GM18907 (cell line): ENCODE measurements at regions not wholly inside any gene's neighbourhood (a gene's known extent, or its start where the extent isn't known, plus 50 kb on each side); places are given as distances from the start of the nearest gene placed in this dataset.
"Not testable (repeated sequence)": the region's sequence is repeated elsewhere in the genome, so short reads cannot be mapped to it uniquely, and the experiment has no call there.

Source experiments
- ATAC-seq: cut with Tn5 transposase; IDR thresholded peaks from one replicate; pipeline ENCODE4 v1.9.1; 2021; ENCODE audit warnings: mild to moderate bottlenecking, moderate library complexity; ENCODE audit not compliant: unreplicated experiment

- ATAC-seq: no peak
These were observed 92.3 kb downstream of the BLID start for GRCh38 chr11:122023614-122024250.

DNA sequence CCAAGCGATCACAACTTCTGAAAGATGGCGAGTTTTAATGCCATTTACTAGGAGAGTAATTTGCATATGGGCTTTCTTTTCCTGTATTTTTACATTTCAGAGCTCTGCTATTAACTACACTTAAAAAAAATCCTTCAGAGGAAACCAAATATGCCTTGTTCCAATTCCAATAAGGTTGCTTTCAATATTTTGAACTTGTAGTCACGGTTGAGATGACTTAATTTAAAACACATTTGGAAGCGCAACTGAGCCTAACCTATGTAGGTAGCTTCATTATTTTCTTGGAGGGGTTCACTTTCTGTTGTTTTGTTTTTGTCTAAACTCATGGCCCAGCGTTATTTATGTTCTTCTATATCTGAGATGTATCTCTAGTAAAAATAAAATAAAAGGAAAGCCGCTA is 93.4 kb downstream of the BLID start:
- ATAC-seq: no peak

- no peak for ATAC-seq
These were observed 95.1 kb downstream of the BLID start for GRCh38 chr11:122020902-122021301.

DNA sequence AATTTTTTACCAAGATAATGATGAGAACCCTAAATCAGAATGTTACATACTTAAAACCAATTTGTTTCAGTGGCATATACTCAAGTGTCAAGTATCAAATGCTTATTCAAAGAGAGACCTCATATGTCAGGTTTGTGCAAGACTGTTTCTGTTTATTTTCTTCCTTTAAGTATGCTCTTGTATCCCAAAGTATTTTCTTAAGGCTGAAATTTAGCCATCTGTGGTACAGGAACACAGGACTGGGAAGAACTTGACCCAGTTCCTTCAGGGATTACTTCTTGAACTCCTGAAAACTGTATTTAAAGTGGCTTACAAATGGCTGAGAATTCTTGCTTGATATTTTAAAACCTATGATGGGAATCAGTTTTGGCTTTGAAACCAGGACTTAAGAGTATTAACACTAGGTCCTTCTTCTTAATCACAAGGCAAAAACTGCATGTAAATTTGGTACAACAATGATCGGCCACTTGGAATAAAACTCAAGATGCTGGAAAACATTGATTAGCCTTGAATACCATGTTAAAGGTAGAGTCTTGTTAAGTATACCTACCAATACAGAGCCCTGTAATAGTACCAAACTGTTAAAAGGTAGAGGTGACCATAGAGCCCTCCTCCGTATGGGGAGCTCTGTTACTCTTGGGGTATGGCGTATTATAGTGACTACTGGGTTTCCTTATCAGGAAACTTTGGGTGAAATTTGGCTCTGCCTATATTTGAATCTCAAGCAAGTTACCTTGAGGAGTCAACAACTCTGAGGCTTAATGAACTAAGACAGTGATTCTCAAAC is 95.9 kb downstream of the BLID start:
- no peak for ATAC-seq

DNA sequence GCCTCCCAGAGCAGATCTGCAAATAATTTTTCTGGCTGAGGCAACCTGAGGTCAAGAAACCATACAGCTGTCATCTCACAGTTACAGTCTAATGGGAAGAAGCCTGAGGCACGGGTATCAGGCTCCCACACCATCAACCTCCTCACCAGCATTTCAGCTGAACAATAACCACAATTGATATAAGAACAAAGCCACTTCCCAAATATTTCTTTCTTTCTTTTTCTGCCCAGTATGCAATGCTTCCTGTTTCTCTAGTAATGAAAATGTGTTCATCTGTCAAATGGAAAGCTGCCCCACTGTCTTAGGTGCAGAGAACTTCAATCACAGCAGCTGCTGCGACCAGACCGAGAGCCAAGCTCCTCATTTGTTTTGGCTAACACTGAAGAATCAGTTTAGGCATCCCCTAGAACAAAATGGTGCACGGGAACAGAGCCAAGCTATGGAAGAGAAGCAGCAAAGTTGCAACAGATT is 108.4 kb downstream of the BLID start:
- ATAC-seq: no peak

DNA sequence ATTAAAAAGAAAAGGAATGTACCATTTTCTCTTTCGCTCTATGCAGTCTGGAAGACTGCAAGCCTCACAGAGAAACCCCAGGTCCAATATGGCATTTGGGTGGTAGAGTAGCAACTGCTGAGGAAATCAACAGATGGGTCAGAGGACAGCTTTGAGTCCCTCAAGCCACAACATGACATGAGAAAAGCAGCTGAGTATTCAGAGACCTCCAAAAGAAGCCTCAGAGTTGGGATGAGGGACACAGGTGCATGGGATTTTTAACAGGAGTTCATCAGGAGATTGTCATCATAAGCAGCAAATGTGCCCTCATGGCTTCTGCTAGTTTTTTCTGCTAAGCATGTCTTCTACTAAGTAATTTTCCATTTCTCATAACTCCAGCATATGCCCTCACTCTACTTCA is 111.6 kb downstream of the BLID start:
- no peak for ATAC-seq

- no peak for ATAC-seq
These were observed 113.1 kb downstream of the BLID start for GRCh38 chr11:122002926-122003325.

GRCh38 chr11:122002047-122002446 is 114.0 kb downstream of the BLID start:
- ATAC-seq: no peak

- ATAC-seq: no peak
These were observed 116.4 kb downstream of the BLID start for GRCh38 chr11:121999651-122000050.

DNA sequence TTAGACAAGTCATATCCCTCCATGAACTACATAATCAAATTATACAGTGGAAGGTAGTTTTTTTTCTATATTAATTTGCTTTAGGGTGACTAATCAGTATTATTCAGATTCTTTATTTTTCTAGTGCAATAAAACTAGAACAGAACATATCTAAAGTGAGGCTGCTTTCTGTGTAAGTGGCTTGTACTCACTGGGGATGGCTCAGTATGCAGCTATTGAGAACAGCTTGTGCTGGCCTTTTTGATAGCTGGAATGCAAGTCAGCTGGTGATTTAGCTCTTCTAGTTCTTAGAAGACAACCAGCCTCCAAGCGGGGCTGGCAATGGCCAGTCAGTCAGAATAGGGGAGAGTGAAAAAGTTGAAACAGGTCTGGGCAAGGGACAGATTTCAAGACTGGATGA is 119.4 kb downstream of the BLID start:
- no peak for ATAC-seq

DNA sequence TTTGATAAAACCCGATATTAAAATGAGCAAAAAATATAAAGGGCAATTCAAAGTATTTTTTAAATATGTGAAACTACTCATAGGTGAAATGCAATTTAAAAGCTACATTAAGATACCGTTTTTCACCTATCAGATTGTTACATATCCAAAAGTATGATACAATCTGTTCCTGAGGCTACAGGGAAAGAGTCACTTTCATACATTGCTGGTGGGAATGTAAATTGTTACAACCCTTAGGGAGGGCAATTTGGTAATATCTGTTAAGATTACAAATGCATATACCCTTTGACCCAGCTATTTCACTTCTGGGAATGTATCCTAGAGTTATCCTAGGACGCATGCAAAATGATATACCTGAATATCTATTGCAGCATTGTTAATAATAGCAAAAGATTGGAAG is 132.1 kb downstream of the BLID start:
- no peak for ATAC-seq

DNA sequence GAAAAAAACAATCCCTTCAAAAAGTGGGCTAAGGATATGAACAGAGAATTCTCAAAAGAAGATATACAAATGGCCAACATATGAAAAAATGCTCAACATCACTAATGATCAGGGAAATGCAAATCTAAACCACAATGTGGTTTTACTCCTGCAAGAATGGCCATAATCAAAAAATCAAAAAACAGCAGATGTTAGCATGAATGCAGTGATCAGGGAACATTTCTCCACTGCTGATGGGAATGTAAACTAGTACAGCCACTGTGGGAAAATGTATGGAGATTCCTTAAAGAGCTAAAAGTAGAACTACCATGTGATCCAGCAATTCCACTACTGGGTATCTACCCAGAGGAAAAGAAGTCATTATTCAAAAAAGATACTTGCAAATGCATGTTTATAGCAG is 138.1 kb downstream of the BLID start:
- not testable (repeated sequence) for ATAC-seq

- no peak for ATAC-seq
These were observed 147.4 kb downstream of the BLID start for GRCh38 chr11:121968638-121969037.

DNA sequence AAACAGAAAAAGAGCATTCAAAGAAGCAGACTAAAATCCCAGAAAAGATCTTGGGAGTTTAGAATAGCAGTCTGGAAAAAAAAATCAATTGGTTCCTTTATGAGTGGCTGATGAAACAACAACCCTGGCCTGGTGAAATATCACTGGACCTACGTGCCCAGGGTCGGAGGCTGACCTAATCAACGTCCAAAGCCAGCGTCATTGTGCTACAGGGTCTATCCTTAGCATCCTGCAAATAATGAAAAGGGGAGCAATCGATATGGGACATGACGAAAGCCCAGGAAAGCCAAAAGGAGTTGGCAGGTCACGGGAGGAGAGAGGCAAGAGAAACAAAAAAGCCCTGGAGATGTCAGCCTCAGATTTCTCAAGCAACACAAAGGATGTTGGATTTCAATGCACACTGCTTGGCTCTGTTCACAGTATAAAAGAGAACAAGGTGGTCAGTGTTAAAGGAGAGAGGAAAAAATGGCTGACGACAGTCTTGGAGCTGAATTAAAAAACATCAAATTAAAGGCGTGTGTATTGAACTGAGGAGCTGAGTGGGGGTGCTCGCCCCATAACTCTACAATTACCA is 148.8 kb downstream of the BLID start:
- no peak for ATAC-seq

DNA sequence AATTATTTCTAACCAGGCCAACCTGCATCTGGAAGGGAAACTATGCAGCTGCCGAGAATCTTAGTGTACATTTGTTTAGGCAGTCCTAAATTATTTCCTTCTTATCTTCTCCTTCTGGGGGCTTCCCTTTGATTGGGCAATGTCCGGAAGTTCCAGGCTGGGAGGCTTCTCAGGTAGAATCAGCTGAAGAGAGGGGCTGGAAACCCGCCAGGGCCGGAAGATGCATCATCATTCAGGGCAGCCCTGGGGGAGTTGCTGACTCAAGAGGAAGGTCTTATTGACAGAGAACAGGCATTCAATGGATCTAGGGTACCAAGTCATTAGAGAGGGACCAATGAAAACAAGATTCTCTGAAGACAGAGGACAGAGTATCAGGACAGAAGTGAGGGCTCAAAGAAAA is 150.7 kb downstream of the BLID start:
- no peak for ATAC-seq

DNA sequence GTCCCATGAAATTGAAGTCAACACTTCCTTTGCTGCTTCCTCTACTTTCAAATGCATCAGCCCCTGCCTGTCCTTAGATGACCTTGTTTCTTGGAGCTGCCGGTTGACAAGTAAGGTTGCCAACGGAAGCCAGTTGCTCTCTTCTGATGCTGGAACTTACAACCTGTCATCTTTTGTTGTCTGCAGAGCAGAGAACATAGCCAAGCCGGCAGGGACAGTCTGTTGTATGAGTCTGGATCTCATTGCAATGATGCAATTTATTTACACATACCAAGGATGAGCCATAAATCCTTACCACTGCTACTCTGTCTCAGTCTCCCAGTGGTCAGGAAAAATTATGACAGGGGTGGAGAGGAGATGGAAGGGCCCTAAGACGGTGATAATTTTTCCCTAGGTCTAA is 151.4 kb downstream of the BLID start:
- no peak for ATAC-seq

- ATAC-seq: not testable (repeated sequence)
These were observed 152.2 kb downstream of the BLID start for GRCh38 chr11:121963846-121964245.

- ATAC-seq: no peak
These were observed 154.7 kb downstream of the BLID start for GRCh38 chr11:121961321-121961801.

GRCh38 chr11:121958971-121959325 is 157.1 kb downstream of the BLID start:
- no peak for ATAC-seq

- no peak for ATAC-seq
These were observed 157.6 kb downstream of the BLID start for GRCh38 chr11:121958323-121958970.

GRCh38 chr11:121953122-121953521 is 162.9 kb downstream of the BLID start:
- ATAC-seq: no peak

GRCh38 chr11:121950160-121950559 is 165.9 kb downstream of the BLID start:
- ATAC-seq: no peak
